Neural cell (in vitro differentiated cells): ENCODE measurements at regions not wholly inside any gene's neighbourhood (a gene's known extent, or its start where the extent isn't known, plus 50 kb on each side); places are given as distances from the start of the nearest gene placed in this dataset.

ENCODE experiments used
- H2AFZ ChIP-seq: fragments of 200-600, 300-800 bp; sonication (generic), shearing (Covaris generic); 2 replicates; pipeline ENCODE4 v1.6.0; 2014; ENCODE audit warnings: low read depth, mild to moderate bottlenecking, antibody characterized with exemption, low read length, moderate library complexity
- H3F3A ChIP-seq: fragments of 200-600 bp; shearing (Covaris generic); 2 replicates; pipeline ENCODE4 v1.6.1; 2016; ENCODE audit warnings: mild to moderate bottlenecking, moderate library complexity, mixed read lengths, antibody characterized with exemption, low read length; ENCODE audit not compliant: insufficient read depth, poor library complexity, severe bottlenecking
- H3K27ac ChIP-seq: fragments of 200-600, 300-800 bp; sonication (generic), shearing (Covaris generic); 2 replicates; pipeline ENCODE4 v1.5.1; 2014; ENCODE audit warnings: mild to moderate bottlenecking, low read length, moderate library complexity
- H3K27me3 ChIP-seq: fragments of 300-800, 200-600 bp; sonication (generic), shearing (Covaris generic); 2 replicates; pipeline ENCODE4 v1.6.0; 2014; ENCODE audit warnings: mild to moderate bottlenecking, low read depth, low read length, moderate library complexity; ENCODE audit not compliant: insufficient read depth
- H3K36me3 ChIP-seq: fragments of 300-800, 200-600 bp; sonication (generic), shearing (Covaris generic); 2 replicates; pipeline ENCODE4 v1.5.1; 2014; ENCODE audit warnings: mild to moderate bottlenecking, antibody characterized with exemption, low read length, moderate library complexity; ENCODE audit not compliant: insufficient read depth
- H3K4me2 ChIP-seq: fragments of 300-800, 200-600 bp; sonication (generic), shearing (Covaris generic); 2 replicates; pipeline ENCODE4 v1.6.0; 2014; ENCODE audit warnings: mild to moderate bottlenecking, low read length
- H3K4me3 ChIP-seq: fragments of 300-800, 200-600 bp; sonication (generic), shearing (Covaris generic); 2 replicates; pipeline ENCODE4 v1.5.1; 2014; ENCODE audit warnings: mild to moderate bottlenecking, low read length, moderate library complexity
- H3K79me2 ChIP-seq: fragments of 200-600 bp; shearing (Covaris generic); replicated peaks from 2 replicates; pipeline ENCODE4 v1.6.0; 2014; ENCODE audit warnings: mild to moderate bottlenecking, low read length, moderate library complexity; ENCODE audit not compliant: insufficient read depth
- H3K9ac ChIP-seq: fragments of 300-800, 200-600 bp; sonication (generic), shearing (Covaris generic); 2 replicates; pipeline ENCODE4 v1.6.1; 2016; ENCODE audit warnings: mild to moderate bottlenecking, low read length, mixed read lengths
- H3K9me2 ChIP-seq: fragments of 200-600 bp; shearing (Covaris generic); 2 replicates; pipeline ENCODE4 v1.6.1; 2016; ENCODE audit warnings: mild to moderate bottlenecking, low read length, mixed read lengths; ENCODE audit not compliant: insufficient read depth
- H3K9me3 ChIP-seq: fragments of 200-600, 300-800 bp; sonication (generic), shearing (Covaris generic); 2 replicates; pipeline ENCODE4 v1.6.1; 2016; ENCODE audit warnings: mild to moderate bottlenecking, mixed run types, low read length, moderate library complexity, mixed read lengths
- H4K20me1 ChIP-seq: fragments of 200-600 bp; shearing (Covaris generic); 2 replicates; pipeline ENCODE4 v1.6.1; 2016; ENCODE audit warnings: mild to moderate bottlenecking, mixed run types; ENCODE audit not compliant: insufficient read depth
- EP300 ChIP-seq: fragments of 450-650 bp; conservative IDR thresholded peaks from 2 replicates; pipeline ENCODE4 v1.6.1; 2014; ENCODE audit warnings: antibody characterized with exemption, mild to moderate bottlenecking, moderate library complexity; ENCODE audit not compliant: poor library complexity, severe bottlenecking
- EZH2 ChIP-seq: fragments of 200-600, 300-800 bp; shearing (Covaris generic), sonication (generic); IDR thresholded peaks from 2 replicates; pipeline ENCODE4 v1.6.1; 2014; ENCODE audit warnings: antibody characterized with exemption, low read length, borderline replicate concordance, mild to moderate bottlenecking; ENCODE audit not compliant: insufficient read depth, poor library complexity, severe bottlenecking
- MXI1 ChIP-seq: fragments of 450-650 bp; conservative IDR thresholded peaks from 2 replicates; pipeline ENCODE4 v1.6.1; 2014; ENCODE audit warnings: antibody characterized with exemption, mild to moderate bottlenecking; ENCODE audit not compliant: poor library complexity, severe bottlenecking
- POLR2AphosphoS5 ChIP-seq: IDR thresholded peaks from 2 replicates; pipeline ENCODE4 v1.6.1; 2012
- RAD21 ChIP-seq: fragments of 450-650 bp; conservative IDR thresholded peaks from 2 replicates; pipeline ENCODE4 v1.6.1; 2014; ENCODE audit warnings: antibody characterized with exemption, mild to moderate bottlenecking, moderate library complexity
- REST ChIP-seq: IDR thresholded peaks from 2 replicates; pipeline ENCODE4 v1.6.1; 2012; ENCODE audit warnings: borderline replicate concordance
- SMC3 ChIP-seq: fragments of 450-650 bp; conservative IDR thresholded peaks from 2 replicates; pipeline ENCODE4 v1.6.1; 2014; ENCODE audit warnings: antibody characterized with exemption, mild to moderate bottlenecking, moderate library complexity; ENCODE audit not compliant: poor library complexity
- TAF1 ChIP-seq: IDR thresholded peaks from 2 replicates; pipeline ENCODE4 v1.6.1; 2012; ENCODE audit warnings: low read depth
- TF ChIP-seq, protein P1 (sequence below): fragments of 450-650 bp; IDR thresholded peaks from 2 replicates; pipeline ENCODE4 v1.5.1; 2014; ENCODE audit warnings: antibody characterized with exemption, mild to moderate bottlenecking, moderate library complexity; ENCODE audit not compliant: poor library complexity, severe bottlenecking

DNA sequence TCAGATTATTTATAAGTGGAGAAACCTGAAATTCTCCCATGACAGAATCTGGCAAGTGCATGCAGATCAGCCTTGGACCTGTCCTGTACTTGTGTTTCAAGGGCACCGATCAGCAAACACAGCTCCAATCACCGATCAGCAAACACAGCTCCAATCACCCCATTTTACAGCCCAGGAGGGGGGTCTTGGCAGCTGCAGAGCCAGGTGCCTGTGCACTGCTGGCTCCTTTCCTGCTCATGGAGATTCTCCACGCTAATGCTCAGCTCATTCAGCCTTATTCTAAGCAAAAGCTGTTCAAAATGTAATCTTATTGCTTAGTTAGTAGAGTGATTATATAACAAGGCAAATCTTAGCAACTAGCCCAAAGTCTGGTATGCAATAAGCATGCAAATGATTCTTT lies 623.1 kb upstream of the HS6ST1 start:
- H4K20me1 ChIP-seq, result no peaks in the 10 kb centered on the region
- no peaks in the 10 kb centered on the region for H3K9me3 ChIP-seq
- no peaks in the 10 kb centered on the region for H3K79me2 ChIP-seq
- H3K9me2 ChIP-seq, result no peaks in the 10 kb centered on the region
- H3K27ac ChIP-seq, result no peak overlapping the region
- H2AFZ ChIP-seq, result no peak overlapping the region
- H3K4me3 ChIP-seq, result no peak overlapping the region
- H3K27me3 ChIP-seq, result no peaks in the 10 kb centered on the region
- no peaks in the 10 kb centered on the region for H3K36me3 ChIP-seq
- TF ChIP-seq TAF1 (no peak), REST (no peak), EZH2 (no peak), POLR2AphosphoS5 (no peak), SMC3 (no peak), RAD21 (no peak), EP300 (no peak), MXI1 (no peak)
- TF ChIP-seq, protein P1, sequence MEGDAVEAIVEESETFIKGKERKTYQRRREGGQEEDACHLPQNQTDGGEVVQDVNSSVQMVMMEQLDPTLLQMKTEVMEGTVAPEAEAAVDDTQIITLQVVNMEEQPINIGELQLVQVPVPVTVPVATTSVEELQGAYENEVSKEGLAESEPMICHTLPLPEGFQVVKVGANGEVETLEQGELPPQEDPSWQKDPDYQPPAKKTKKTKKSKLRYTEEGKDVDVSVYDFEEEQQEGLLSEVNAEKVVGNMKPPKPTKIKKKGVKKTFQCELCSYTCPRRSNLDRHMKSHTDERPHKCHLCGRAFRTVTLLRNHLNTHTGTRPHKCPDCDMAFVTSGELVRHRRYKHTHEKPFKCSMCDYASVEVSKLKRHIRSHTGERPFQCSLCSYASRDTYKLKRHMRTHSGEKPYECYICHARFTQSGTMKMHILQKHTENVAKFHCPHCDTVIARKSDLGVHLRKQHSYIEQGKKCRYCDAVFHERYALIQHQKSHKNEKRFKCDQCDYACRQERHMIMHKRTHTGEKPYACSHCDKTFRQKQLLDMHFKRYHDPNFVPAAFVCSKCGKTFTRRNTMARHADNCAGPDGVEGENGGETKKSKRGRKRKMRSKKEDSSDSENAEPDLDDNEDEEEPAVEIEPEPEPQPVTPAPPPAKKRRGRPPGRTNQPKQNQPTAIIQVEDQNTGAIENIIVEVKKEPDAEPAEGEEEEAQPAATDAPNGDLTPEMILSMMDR, result no peak
- no peak overlapping the region for H3K4me2 ChIP-seq
- H3F3A ChIP-seq, result no peaks in the 10 kb centered on the region
- no peak overlapping the region for H3K9ac ChIP-seq

DNA sequence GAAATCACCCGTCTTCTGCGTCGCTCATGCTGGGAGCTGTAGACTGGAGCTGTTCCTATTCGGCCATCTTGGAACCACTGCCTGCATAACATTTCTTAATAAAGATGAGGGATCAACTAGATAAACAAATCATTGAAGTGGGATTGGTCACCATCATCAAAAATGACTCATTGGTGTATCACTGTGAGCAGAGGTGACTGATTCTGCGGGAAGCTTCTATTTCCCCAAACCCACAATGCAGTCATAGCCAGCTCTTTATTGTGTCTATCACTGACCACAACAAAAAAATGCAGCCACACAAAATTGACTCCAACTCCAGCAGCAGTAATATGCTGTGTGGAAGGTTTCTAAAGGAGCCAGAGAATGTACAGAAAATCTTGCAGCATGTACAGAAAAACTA lies 630.7 kb upstream of the HS6ST1 start:
- H3K4me3 ChIP-seq, result no peak overlapping the region
- no peaks in the 10 kb centered on the region for H3K79me2 ChIP-seq
- no peaks in the 10 kb centered on the region for H4K20me1 ChIP-seq
- no peak overlapping the region for H3K27ac ChIP-seq
- no peaks in the 10 kb centered on the region for H3F3A ChIP-seq
- no peak overlapping the region for H3K9ac ChIP-seq
- no peak overlapping the region for H3K4me2 ChIP-seq
- H3K36me3 ChIP-seq, result no peaks in the 10 kb centered on the region
- H3K9me3 ChIP-seq, result no peaks in the 10 kb centered on the region
- H3K9me2 ChIP-seq, result no peaks in the 10 kb centered on the region
- TF ChIP-seq SMC3 (no peak), POLR2AphosphoS5 (no peak), EP300 (no peak), RAD21 (no peak)
- H2AFZ ChIP-seq, result no peak overlapping the region
- no peaks in the 10 kb centered on the region for H3K27me3 ChIP-seq

- Histone ChIP-seq H3K79me2 (no peaks in the 10 kb centered on the region), H3F3A (no peaks in the 10 kb centered on the region), H3K9me3 (no peaks in the 10 kb centered on the region), H3K36me3 (no peaks in the 10 kb centered on the region), H4K20me1 (no peaks in the 10 kb centered on the region), H3K27ac (no peak overlapping the region), H2AFZ (no peak overlapping the region), H3K27me3 (no peaks in the 10 kb centered on the region), H3K4me3 (no peak overlapping the region), H3K9ac (no peak overlapping the region), H3K9me2 (no peaks in the 10 kb centered on the region), H3K4me2 (no peak overlapping the region)
- TF ChIP-seq POLR2AphosphoS5 (no peak), EZH2 (no peak), REST (no peak), TAF1 (no peak), SMC3 (no peak), MXI1 (no peak), RAD21 (no peak), EP300 (no peak)
- TF ChIP-seq, protein P1, result no peak
These were observed 632.1 kb upstream of the HS6ST1 start for GRCh38 chr2:128950758-128951157.
